HEK293T (cell line): ENCODE measurements at regions not wholly inside any gene's neighbourhood (a gene's known extent, or its start where the extent isn't known, plus 50 kb on each side); places are given as distances from the start of the nearest gene placed in this dataset.

Experiments
- BHLHE40 ChIP-seq: fragments of 450-650 bp; IDR thresholded peaks from 2 replicates; pipeline ENCODE4 v1.6.1; 2016; ENCODE audit warnings: mild to moderate bottlenecking, moderate library complexity, borderline replicate concordance
- ELF4 ChIP-seq: fragments of 450-650 bp; IDR thresholded peaks from 2 replicates; pipeline ENCODE4 v1.6.1; 2017; ENCODE audit warnings: antibody characterized with exemption
- FOXA1 ChIP-seq: fragments of 450-650 bp; IDR thresholded peaks from 2 replicates; pipeline ENCODE4 v1.6.1; 2016; ENCODE audit warnings: mild to moderate bottlenecking
- FOXK2 ChIP-seq: fragments of 450-650 bp; IDR thresholded peaks from 2 replicates; pipeline ENCODE4 v1.6.1; 2016; ENCODE audit warnings: mild to moderate bottlenecking
- FOXM1 ChIP-seq: fragments of 450-650 bp; IDR thresholded peaks from 2 replicates; pipeline ENCODE4 v1.6.1; 2017; ENCODE audit warnings: mild to moderate bottlenecking, borderline replicate concordance
- L3MBTL2 ChIP-seq: fragments of 450-650 bp; conservative IDR thresholded peaks from 2 replicates; pipeline ENCODE4 v1.6.1; 2016; ENCODE audit warnings: mild to moderate bottlenecking
- LEF1 ChIP-seq: fragments of 450-650 bp; IDR thresholded peaks from 2 replicates; pipeline ENCODE4 v1.6.1; 2017; ENCODE audit warnings: mild to moderate bottlenecking, borderline replicate concordance
- NFRKB ChIP-seq: fragments of 450-650 bp; IDR thresholded peaks from 2 replicates; pipeline ENCODE4 v1.6.1; 2016; ENCODE audit warnings: mild to moderate bottlenecking, moderate library complexity
- PKNOX1 ChIP-seq: fragments of 450-650 bp; IDR thresholded peaks from 2 replicates; pipeline ENCODE4 v1.6.1; 2016
- SP1 ChIP-seq: fragments of 450-650 bp; IDR thresholded peaks from 2 replicates; pipeline ENCODE4 v1.6.1; 2017
- TARDBP ChIP-seq: fragments of 450-650 bp; IDR thresholded peaks from 2 replicates; pipeline ENCODE4 v1.6.1; 2016
- ZNF384 ChIP-seq: fragments of 450-650 bp; IDR thresholded peaks from 2 replicates; pipeline ENCODE4 v1.6.1; 2016

DNA sequence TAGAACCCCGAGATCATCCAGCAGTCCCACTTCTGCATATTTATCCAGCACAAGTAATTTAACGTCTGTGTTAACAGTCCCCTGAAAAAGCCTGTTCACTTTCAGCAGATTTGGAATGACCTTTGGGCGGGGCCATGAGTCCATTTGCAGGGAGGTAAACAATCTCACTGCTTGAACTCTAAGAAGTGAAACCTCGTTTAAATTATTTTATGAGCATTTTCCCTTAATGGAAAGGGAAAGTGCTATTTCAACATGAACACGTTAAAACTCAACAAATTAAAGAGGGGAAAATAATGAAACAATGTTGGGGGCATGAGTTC lies 282.8 kb downstream of the GATA3 start:
- no peak for TF ChIP-seq ELF4
- no peak for TF ChIP-seq BHLHE40
- TF ChIP-seq FOXM1: no peak
- TF ChIP-seq ZNF384: no peak
- TF ChIP-seq PKNOX1: no peak
- TF ChIP-seq FOXA1: no peak
- TF ChIP-seq TARDBP: no peak
- TF ChIP-seq NFRKB: no peak
- no peak for TF ChIP-seq L3MBTL2
- TF ChIP-seq SP1: no peak
- TF ChIP-seq LEF1: no peak
- no peak for TF ChIP-seq FOXK2
